BJ (cell line): ENCODE measurements at regions not wholly inside any gene's neighbourhood (a gene's known extent, or its start where the extent isn't known, plus 50 kb on each side); places are given as distances from the start of the nearest gene placed in this dataset.

Source experiments
- CTCF ChIA-PET: fragments of 350-600 bp; formaldehyde crosslinking; extraction: SDS; loops from one replicate; lab custom pipeline; 2021; ENCODE audit warnings: antibody characterized with exemption, inconsistent platforms; lab: Yijun Ruan, JAX
- POLR2A ChIA-PET: fragments of 300-600 bp; sonication (Branson Sonifier 250); formaldehyde crosslinking; extraction: SDS; loops from one replicate; lab custom pipeline; 2021; ENCODE audit warnings: antibody characterized with exemption; lab: Charles Lee
- DNase-seq: peaks from one replicate; pipeline ENCODE4 v3.0.0-alpha.2; 2011; ENCODE audit warnings: low read depth
- H3K27me3 ChIP-seq: 2 replicates; pipeline ENCODE4 v1.6.0; 2011; ENCODE audit warnings: low read length; ENCODE audit not compliant: control insufficient read depth, insufficient read depth
- H3K36me3 ChIP-seq: 2 replicates; pipeline ENCODE4 v1.5.1; 2011; ENCODE audit warnings: low read length; ENCODE audit not compliant: control insufficient read depth, insufficient read depth
- H3K4me3 ChIP-seq: 2 replicates; pipeline ENCODE4 v1.5.1; 2011; ENCODE audit warnings: low read depth, mild to moderate bottlenecking, control low read depth, low read length
- CTCF ChIP-seq: IDR thresholded peaks from 2 replicates; pipeline ENCODE4 v1.5.1; 2011; ENCODE audit warnings: low read depth, mild to moderate bottlenecking, control low read depth, inconsistent platforms, low read length, moderate library complexity; ENCODE audit not compliant: insufficient read depth

GRCh38 chr16:11411059-11411550, 65.8 kb downstream of the RMI2 start:
- no peak for TF ChIP-seq CTCF
- no peak for DNase-seq
- CTCF ChIA-PET: interaction anchor here (7.4 to 10.4 kb wide), 2 partner anchors 14 to 231 kb away, joined by 62 to 75 read pairs; no protein-coding TSS in a partner anchor
- H3K4me3 ChIP-seq: no peak overlapping the region
- POLR2A ChIA-PET: no interaction called here
- no peaks in the 10 kb centered on the region for H3K27me3 ChIP-seq
- H3K36me3 ChIP-seq: no peaks in the 10 kb centered on the region

- no peak for DNase-seq
- no peaks in the 10 kb centered on the region for H3K36me3 ChIP-seq
- ChIA-PET POLR2A (interaction anchor here (0.6 kb wide), 1 partner anchor 9 kb away, joined by 4 read pairs; no protein-coding TSS in a partner anchor), CTCF (interaction anchor here (1.2 to 10.4 kb wide), 2 partner anchors 15 to 66 kb away, joined by 3 to 75 read pairs; no protein-coding TSS in a partner anchor)
- H3K27me3 ChIP-seq: no peaks in the 10 kb centered on the region
- TF ChIP-seq CTCF: no peak
- H3K4me3 ChIP-seq: no peak overlapping the region
These were observed 67.1 kb downstream of the RMI2 start for GRCh38 chr16:11412175-11412904.

- ChIA-PET CTCF (interaction anchor here (1.2 to 10.4 kb wide), 2 partner anchors 16 to 66 kb away, joined by 3 to 75 read pairs; no protein-coding TSS in a partner anchor), POLR2A (interaction anchor here (0.6 kb wide), 1 partner anchor 8 kb away, joined by 4 read pairs; no protein-coding TSS in a partner anchor)
- H3K36me3 ChIP-seq: no peaks in the 10 kb centered on the region
- no peak overlapping the region for H3K4me3 ChIP-seq
- no peak for TF ChIP-seq CTCF
- no peaks in the 10 kb centered on the region for H3K27me3 ChIP-seq
- DNase-seq: no peak
These were observed 68.0 kb downstream of the RMI2 start for GRCh38 chr16:11412965-11413887.

GRCh38 chr16:11413907-11414595, 68.8 kb downstream of the RMI2 start:
- H3K4me3 ChIP-seq: no peak overlapping the region
- ChIA-PET CTCF (interaction anchor here (10.4 kb wide), 1 partner anchor 17 kb away, joined by 75 read pairs; no protein-coding TSS in a partner anchor), POLR2A (no interaction called here)
- H3K36me3 ChIP-seq: no peaks in the 10 kb centered on the region
- no peak for TF ChIP-seq CTCF
- H3K27me3 ChIP-seq: no peaks in the 10 kb centered on the region
- no peak for DNase-seq
